KG1 (cell line): ENCODE measurements at regions not wholly inside any gene's neighbourhood (a gene's known extent, or its start where the extent isn't known, plus 50 kb on each side); places are given as distances from the start of the nearest gene placed in this dataset.
"Not testable (repeated sequence)": the region's sequence is repeated elsewhere in the genome, so short reads cannot be mapped to it uniquely, and the experiment has no call there.

ENCODE experiments used
- DNase-seq: peaks from one replicate; lab custom pipeline; 2025; lab: John Stamatoyannopoulos, UW

- DNase-seq: no peak
Observed at GRCh38 chr2:124967325-124967724, 942.2 kb downstream of the CNTNAP5 start.

GRCh38 chr2:124970030-124970429 lies 944.9 kb downstream of the CNTNAP5 start:
- DNase-seq: no peak

GRCh38 chr2:124973396-124973795 lies 948.3 kb downstream of the CNTNAP5 start:
- no peak for DNase-seq

- DNase-seq: no peak
Observed at GRCh38 chr2:124975224-124975623, 950.1 kb downstream of the CNTNAP5 start.

- no peak for DNase-seq
Observed at GRCh38 chr2:124975648-124976047, 950.6 kb downstream of the CNTNAP5 start.

GRCh38 chr2:124978597-124978996 lies 953.5 kb downstream of the CNTNAP5 start:
- no peak for DNase-seq

- DNase-seq: no peak
Observed at GRCh38 chr2:124983595-124983994, 958.5 kb downstream of the CNTNAP5 start.

GRCh38 chr2:124985270-124985669 lies 960.2 kb downstream of the CNTNAP5 start:
- no peak for DNase-seq

- DNase-seq: no peak
Observed at GRCh38 chr2:124986136-124986535, 961.0 kb downstream of the CNTNAP5 start.

GRCh38 chr2:124986870-124987269 lies 961.8 kb downstream of the CNTNAP5 start:
- not testable (repeated sequence) for DNase-seq

- DNase-seq: not testable (repeated sequence)
Observed at GRCh38 chr2:124987436-124987835, 962.3 kb downstream of the CNTNAP5 start.

GRCh38 chr2:124988111-124988510 lies 963.0 kb downstream of the CNTNAP5 start:
- no peak for DNase-seq

GRCh38 chr2:124988794-124989193 lies 963.7 kb downstream of the CNTNAP5 start:
- no peak for DNase-seq

GRCh38 chr2:124993809-124994208 lies 968.7 kb downstream of the CNTNAP5 start:
- no peak for DNase-seq

GRCh38 chr2:124995185-124995912 lies 970.3 kb downstream of the CNTNAP5 start:
- no peak for DNase-seq

- no peak for DNase-seq
Observed at GRCh38 chr2:124996406-124996805, 971.3 kb downstream of the CNTNAP5 start.

- no peak for DNase-seq
Observed at GRCh38 chr2:124999906-125000305, 974.8 kb downstream of the CNTNAP5 start.

- no peak for DNase-seq
Observed at GRCh38 chr2:125004106-125004800, 979.2 kb downstream of the CNTNAP5 start.

GRCh38 chr2:125006676-125007075 lies 981.6 kb downstream of the CNTNAP5 start:
- no peak for DNase-seq

- not testable (repeated sequence) for DNase-seq
Observed at GRCh38 chr2:125028721-125029120, 1003.6 kb downstream of the CNTNAP5 start.

GRCh38 chr2:125033871-125034270 lies 1008.8 kb downstream of the CNTNAP5 start:
- DNase-seq: no peak

- DNase-seq: no peak
Observed at GRCh38 chr2:125037135-125037653, 1012.1 kb downstream of the CNTNAP5 start.

- no peak for DNase-seq
Observed at GRCh38 chr2:125041846-125042245, 1016.8 kb downstream of the CNTNAP5 start.
